Common myeloid progenitor, CD34-positive (primary cell): ENCODE measurements at regions not wholly inside any gene's neighbourhood (a gene's known extent, or its start where the extent isn't known, plus 50 kb on each side); places are given as distances from the start of the nearest gene placed in this dataset.

Experiments
- CTCF ChIA-PET: fragments of 350-600 bp; sonication (Branson Sonifier 250); formaldehyde crosslinking; loops from one replicate; lab custom pipeline; 2021; ENCODE audit warnings: antibody characterized with exemption; lab: Charles Lee
- POLR2A ChIA-PET: fragments of 350-600 bp; sonication (Branson Sonifier 250); formaldehyde crosslinking; loops from one replicate; lab custom pipeline; 2021; ENCODE audit warnings: antibody characterized with exemption; lab: Charles Lee
- DNase-seq, 3 donors: peaks; one replicate each; pipeline versions ENCODE4 v3.0.0 to v3.0.0-alpha.2; 2013
- H3K27ac ChIP-seq, 2 experiments: 1 replicate in 1 of 2; 2 replicates in 1 of 2; pipeline ENCODE4 v1.7.0; 2013; ENCODE audit warnings: inconsistent platforms in 2 of 2, low read length in 2 of 2, mild to moderate bottlenecking in 2 of 2, low read depth in 1 of 2, moderate library complexity in 1 of 2; ENCODE audit not compliant: severe bottlenecking in 2 of 2, insufficient read depth in 1 of 2, poor library complexity in 1 of 2
- H3K27me3 ChIP-seq, 5 experiments: replicated peaks in 2 of 5; 1 replicate in 3 of 5; 2 replicates in 2 of 5; pipeline versions ENCODE4 v1.6.1 to v1.7.0; 2013; ENCODE audit warnings: low read length in 4 of 5, mild to moderate bottlenecking in 2 of 5, moderate library complexity in 2 of 5, inconsistent platforms in 1 of 5; ENCODE audit not compliant: insufficient read depth in 5 of 5, control insufficient read depth in 4 of 5
- H3K36me3 ChIP-seq, 4 experiments: 1 replicate in 2 of 4; 2 replicates in 2 of 4; pipeline versions ENCODE4 v1.6.1 to v1.7.0; 2013; ENCODE audit warnings: low read length in 3 of 4, control low read depth in 1 of 4, mild to moderate bottlenecking in 1 of 4; ENCODE audit not compliant: control insufficient read depth in 4 of 4, insufficient read depth in 4 of 4
- H3K4me1 ChIP-seq, 4 experiments: 1 replicate in 3 of 4; 2 replicates in 1 of 4; pipeline versions ENCODE4 v1.6.1 to v1.7.1; 2013; ENCODE audit warnings: low read length in 3 of 4, mild to moderate bottlenecking in 3 of 4, control low read depth in 1 of 4, inconsistent platforms in 1 of 4, moderate library complexity in 1 of 4; ENCODE audit not compliant: control insufficient read depth in 4 of 4, insufficient read depth in 4 of 4; ENCODE audit errors: control extremely low read depth in 1 of 4
- H3K4me3 ChIP-seq, 7 experiments: 1 replicate in 4 of 7; 2 replicates in 3 of 7; pipeline versions ENCODE4 v1.5.1 to v1.7.0; 2013; ENCODE audit warnings: mild to moderate bottlenecking in 7 of 7, low read length in 6 of 7, moderate library complexity in 6 of 7, inconsistent platforms in 2 of 7, low read depth in 2 of 7, control low read depth in 1 of 7; ENCODE audit not compliant: insufficient read depth in 4 of 7, control insufficient read depth in 1 of 7; ENCODE audit errors: extremely low read depth in 1 of 7
- H3K9me3 ChIP-seq, 5 experiments: 1 replicate in 4 of 5; 2 replicates in 1 of 5; pipeline versions ENCODE4 v1.6.1 to v1.7.1; 2013; ENCODE audit warnings: low read length in 4 of 5, mild to moderate bottlenecking in 2 of 5, inconsistent platforms in 1 of 5, low read depth in 1 of 5, moderate library complexity in 1 of 5; ENCODE audit not compliant: control insufficient read depth in 4 of 5, insufficient read depth in 2 of 5; ENCODE audit errors: control extremely low read depth in 1 of 5
- WGBS: methylation state at CpG from one replicate; pipeline ENCODE4 v1.1.5; 2013; ENCODE audit not compliant: insufficient coverage; 5-methylcytosine and 5-hydroxymethylcytosine counted together

DNA sequence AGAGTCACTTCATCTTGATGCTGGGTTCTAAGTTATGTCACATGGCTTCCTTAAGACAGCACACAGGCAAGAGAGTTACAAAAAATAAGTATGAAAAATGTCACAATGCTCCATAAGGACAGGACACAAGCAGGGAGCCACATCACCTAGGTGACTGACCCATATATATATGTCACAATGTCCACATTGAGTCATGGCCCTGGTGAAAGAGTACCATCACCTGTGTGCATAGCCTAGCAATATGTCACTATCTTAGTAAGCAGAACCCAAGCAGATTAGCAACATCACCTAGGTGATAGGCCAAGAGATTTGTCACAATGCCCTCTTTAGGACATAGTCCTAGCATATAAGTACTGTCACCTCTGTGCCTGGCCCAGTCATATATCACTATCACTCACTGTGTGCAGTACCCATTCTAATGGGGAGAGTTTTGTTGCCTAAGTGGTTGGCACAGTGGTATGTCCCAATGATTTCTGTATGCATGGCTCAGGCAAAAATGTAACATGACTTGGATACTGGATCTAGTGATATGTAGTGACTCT is 1012.0 kb upstream of the AMELY start:
- Histone ChIP-seq H3K27me3 (no peaks in the 10 kb centered on the region), H3K4me3 (no peak overlapping the region), H3K36me3 (no peaks in the 10 kb centered on the region), H3K27ac (no peak overlapping the region), H3K9me3 (no peaks in the 10 kb centered on the region), H3K4me1 (no peaks in the 10 kb centered on the region)
- POLR2A ChIA-PET = no interaction called here
- DNase-seq = no peak
- CTCF ChIA-PET = no interaction called here

DNA sequence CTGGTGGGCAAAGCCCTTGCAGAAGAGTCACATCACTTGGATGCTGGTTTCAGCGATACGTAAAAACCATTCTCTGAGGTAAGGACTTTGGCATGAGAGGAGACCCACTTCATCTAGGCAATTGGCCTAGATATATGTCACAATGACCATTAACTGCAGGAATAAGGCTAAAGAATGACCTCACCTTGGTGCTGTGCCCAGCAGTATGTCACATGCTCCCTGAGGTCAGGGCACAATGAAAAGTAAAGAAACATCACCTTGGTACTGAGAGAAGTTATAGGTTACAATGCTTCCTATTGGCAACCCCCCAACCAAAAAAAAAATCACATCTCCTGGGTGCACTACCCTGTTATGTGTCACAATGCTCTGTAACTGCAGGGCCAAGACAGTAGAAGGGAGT is 1008.8 kb upstream of the AMELY start:
- ChIA-PET POLR2A (no interaction called here), CTCF (no interaction called here)
- DNase-seq = no peak
- no peak overlapping the region for H3K27ac ChIP-seq
- no peaks in the 10 kb centered on the region for H3K36me3 ChIP-seq
- no peaks in the 10 kb centered on the region for H3K4me1 ChIP-seq
- no CpG with 5 or more reads among the region's 2 CpGs for WGBS
- H3K4me3 ChIP-seq = no peak overlapping the region
- H3K9me3 ChIP-seq = no peaks in the 10 kb centered on the region
- H3K27me3 ChIP-seq = no peaks in the 10 kb centered on the region

DNA sequence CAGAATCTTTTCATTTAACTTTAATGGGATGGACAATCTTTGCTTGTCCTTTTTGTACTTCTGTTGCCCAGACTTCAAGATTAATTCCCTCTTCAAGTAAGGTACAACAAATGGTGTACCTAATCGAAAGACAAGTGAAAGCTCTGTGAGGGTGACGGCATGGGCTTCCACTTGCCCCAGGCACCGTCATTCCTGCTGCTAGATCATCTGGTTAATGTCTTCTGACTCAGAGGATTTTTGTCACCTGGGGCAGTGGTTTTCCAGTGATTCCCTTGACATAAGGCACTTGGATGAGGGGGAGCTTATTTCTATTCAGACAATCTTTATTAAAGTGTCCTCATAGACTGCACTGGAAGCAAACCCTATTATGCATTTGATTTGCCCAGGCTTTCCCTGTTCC is 977.0 kb upstream of the AMELY start:
- no CpG with 5 or more reads among the region's 3 CpGs for WGBS
- Histone ChIP-seq H3K9me3 (no peaks in the 10 kb centered on the region), H3K27ac (no peak overlapping the region), H3K4me1 (no peaks in the 10 kb centered on the region), H3K36me3 (no peaks in the 10 kb centered on the region), H3K27me3 (no peaks in the 10 kb centered on the region), H3K4me3 (no peak overlapping the region)
- POLR2A ChIA-PET = no interaction called here
- DNase-seq = no peak
- CTCF ChIA-PET = no interaction called here

DNA sequence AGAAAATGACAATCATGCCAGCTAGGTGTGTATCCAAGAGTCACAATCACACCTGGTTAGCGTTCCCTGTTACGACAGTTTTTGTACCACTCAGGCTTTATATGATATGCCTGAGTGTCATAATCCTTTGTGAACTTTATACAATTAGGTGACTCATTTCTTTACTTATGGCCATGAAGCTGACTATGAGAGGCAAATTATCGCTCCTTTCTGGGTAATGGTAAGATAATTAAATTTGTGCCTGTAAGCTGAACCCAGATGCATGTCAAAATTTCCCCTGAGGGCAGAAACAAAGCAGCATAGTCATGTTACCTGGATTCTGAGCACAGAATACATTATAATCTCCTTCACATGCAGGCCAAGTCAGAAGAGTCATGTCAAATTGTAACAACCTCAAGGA is 970.1 kb upstream of the AMELY start:
- Histone ChIP-seq H3K4me1 (no peaks in the 10 kb centered on the region), H3K36me3 (no peaks in the 10 kb centered on the region), H3K9me3 (no peaks in the 10 kb centered on the region), H3K4me3 (no peak overlapping the region), H3K27me3 (no peaks in the 10 kb centered on the region), H3K27ac (no peak overlapping the region)
- CTCF ChIA-PET = no interaction called here
- POLR2A ChIA-PET = no interaction called here
- DNase-seq = no peak
- no CpG with 5 or more reads among the region's 3 CpGs for WGBS

DNA sequence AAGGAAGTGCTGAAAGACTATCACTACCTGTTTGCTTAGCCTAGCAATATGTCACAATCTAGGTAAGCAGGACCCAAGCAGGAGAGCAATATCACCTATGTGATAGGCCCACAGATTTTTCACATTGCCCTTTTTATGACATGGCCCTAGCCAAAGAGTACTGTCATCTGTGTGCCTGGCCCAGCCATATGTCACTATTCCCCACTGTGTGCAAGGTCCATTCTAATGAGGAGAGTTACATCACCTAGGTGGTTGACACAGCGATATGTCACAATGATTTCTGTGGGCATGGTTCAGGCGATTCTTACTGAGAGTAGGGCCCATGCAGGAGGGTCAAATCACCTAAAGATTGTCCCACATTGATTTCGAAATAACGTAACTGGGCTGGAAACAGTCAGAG is 967.7 kb upstream of the AMELY start:
- DNase-seq = no peak
- Histone ChIP-seq H3K36me3 (no peaks in the 10 kb centered on the region), H3K9me3 (no peaks in the 10 kb centered on the region), H3K27me3 (no peaks in the 10 kb centered on the region), H3K4me3 (no peak overlapping the region), H3K27ac (no peak overlapping the region), H3K4me1 (no peaks in the 10 kb centered on the region)
- ChIA-PET POLR2A (no interaction called here), CTCF (no interaction called here)
- WGBS = no CpG with 5 or more reads among the region's 4 CpGs

DNA sequence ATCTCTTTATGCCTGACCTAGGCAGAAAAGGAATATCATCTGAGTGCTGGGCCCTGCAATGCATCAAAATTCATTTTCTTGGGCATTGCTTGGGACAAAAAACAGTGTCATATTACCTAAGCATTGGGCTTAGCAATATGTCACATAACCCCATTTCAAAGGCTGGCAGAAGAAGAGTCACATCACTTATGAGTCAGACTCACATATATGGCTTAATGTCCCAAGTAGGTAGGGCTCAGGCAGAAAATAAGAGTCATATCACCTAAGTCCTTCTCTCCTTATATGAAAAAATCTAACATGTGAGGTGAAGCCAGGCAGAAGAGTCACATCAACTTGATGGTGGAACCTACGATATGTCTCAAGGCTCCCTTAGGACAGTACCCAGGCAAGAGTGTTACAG is 967.2 kb upstream of the AMELY start:
- no peaks in the 10 kb centered on the region for H3K9me3 ChIP-seq
- CTCF ChIA-PET = no interaction called here
- no peaks in the 10 kb centered on the region for H3K4me1 ChIP-seq
- no peak overlapping the region for H3K27ac ChIP-seq
- POLR2A ChIA-PET = no interaction called here
- no peak overlapping the region for H3K4me3 ChIP-seq
- no peaks in the 10 kb centered on the region for H3K27me3 ChIP-seq
- DNase-seq = no peak
- H3K36me3 ChIP-seq = no peaks in the 10 kb centered on the region
- no CpG with 5 or more reads among the region's 1 CpG for WGBS

DNA sequence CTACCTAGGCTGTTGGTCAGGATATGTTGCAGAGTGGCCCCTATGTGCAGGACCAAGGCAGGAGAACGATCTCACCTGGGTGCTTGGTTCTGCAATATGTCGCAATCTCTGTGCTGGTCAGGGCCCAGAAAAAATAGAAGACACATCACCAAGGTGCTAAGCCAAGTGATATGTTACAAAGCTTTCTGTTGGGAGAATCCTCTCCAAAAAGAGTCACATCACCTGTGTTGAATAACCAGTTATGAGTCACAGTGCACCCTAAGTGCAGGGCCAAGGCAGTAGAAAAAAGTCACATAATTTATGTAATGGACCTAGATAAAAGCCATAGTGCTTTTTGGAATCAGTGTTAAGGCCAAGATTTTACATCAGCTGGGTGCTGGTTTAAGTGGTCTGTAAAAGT is 965.9 kb upstream of the AMELY start:
- no peaks in the 10 kb centered on the region for H3K4me1 ChIP-seq
- H3K36me3 ChIP-seq = no peaks in the 10 kb centered on the region
- H3K27me3 ChIP-seq = no peaks in the 10 kb centered on the region
- H3K27ac ChIP-seq = no peak overlapping the region
- no peak for DNase-seq
- WGBS = no CpG with 5 or more reads among the region's 2 CpGs
- POLR2A ChIA-PET = no interaction called here
- H3K9me3 ChIP-seq = no peaks in the 10 kb centered on the region
- H3K4me3 ChIP-seq = no peak overlapping the region
- CTCF ChIA-PET = no interaction called here
